Left lung (tissue), 4 donors: ENCODE measurements at regions not wholly inside any gene's neighbourhood (a gene's known extent, or its start where the extent isn't known, plus 50 kb on each side); places are given as distances from the start of the nearest gene placed in this dataset.
"Not testable (repeated sequence)": the region's sequence is repeated elsewhere in the genome, so short reads cannot be mapped to it uniquely, and the experiment has no call there.

ENCODE experiments used
- ATAC-seq: fragments of 200-7000 bp; cut with Tn5 transposase; one replicate; pipeline ENCODE4 v1.9.1; 2020; ENCODE audit warnings: moderate library complexity
- DNase-seq, 4 donors: peaks; one replicate each; pipeline ENCODE4 v3.0.0-alpha.2; 2013 to 2020
- H3K27ac ChIP-seq, 2 donors: fragments of 200-600 bp; sonication (generic) in 1 of 2; one replicate each; pipeline versions ENCODE4 v1.5.0 to v1.8.0; 2020 to 2021
- H3K27me3 ChIP-seq, 2 donors: fragments of 200-600 bp; sonication (generic) in 1 of 2; one replicate each; pipeline versions ENCODE4 v1.5.0 to v1.8.0; 2020 to 2021
- H3K36me3 ChIP-seq, 2 donors: fragments of 200-600 bp; sonication (generic) in 1 of 2; one replicate each; pipeline versions ENCODE4 v1.5.0 to v1.8.0; 2020 to 2021
- H3K4me1 ChIP-seq, 2 donors: fragments of 200-600 bp; one replicate each; pipeline ENCODE4 v1.8.0; 2021
- H3K4me3 ChIP-seq, 2 donors: fragments of 200-600 bp; sonication (generic) in 1 of 2; one replicate each; pipeline versions ENCODE4 v1.5.0 to v1.8.0; 2020 to 2021; ENCODE audit warnings: mild to moderate bottlenecking in 1 of 2
- H3K9me3 ChIP-seq, 2 donors: fragments of 200-600 bp; sonication (generic) in 1 of 2; one replicate each; pipeline versions ENCODE4 v1.5.0 to v1.8.0; 2020 to 2021
- intact Hi-C, 2 donors: fragments of 100-400 bp; cut with DNase I; formaldehyde crosslinking; loops; one replicate each; pipeline versions ENCODE4 v1.11.2 to v1.14.2; 2022
- TF ChIP-seq, protein P1 (sequence below), 2 donors: fragments of 200-600 bp; sonication (generic) in 1 of 2; IDR thresholded peaks; one replicate each; pipeline versions ENCODE4 v1.5.0 to v1.8.0; 2021; ENCODE audit warnings: antibody characterized with exemption in 2 of 2
- donor health status: DM: no; HTN: yes; CAD: no.
- donor health status: DM: no; HTN: no; CAD: no.

DNA sequence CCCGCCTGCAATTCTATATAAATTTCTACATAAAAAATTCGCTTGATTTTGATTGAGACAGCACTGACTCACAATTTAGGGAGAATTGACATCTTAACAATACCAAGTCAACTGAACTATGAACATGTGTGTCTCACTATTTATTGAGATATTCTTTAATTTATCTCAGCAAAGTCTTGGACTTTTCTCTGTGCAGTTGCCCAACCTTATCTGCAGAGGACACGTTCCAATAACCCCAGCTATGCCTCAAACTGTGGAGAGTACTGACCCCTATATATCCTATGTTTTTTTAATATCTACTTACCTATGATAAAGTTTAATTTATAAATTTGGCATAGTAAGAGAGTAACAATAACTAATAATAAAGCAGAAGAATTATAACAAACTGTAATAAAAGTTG, 69.4 kb upstream of the PIP4K2A start:
- ATAC-seq (no peak), DNase-seq (no peak)
- TF ChIP-seq, protein P1, sequence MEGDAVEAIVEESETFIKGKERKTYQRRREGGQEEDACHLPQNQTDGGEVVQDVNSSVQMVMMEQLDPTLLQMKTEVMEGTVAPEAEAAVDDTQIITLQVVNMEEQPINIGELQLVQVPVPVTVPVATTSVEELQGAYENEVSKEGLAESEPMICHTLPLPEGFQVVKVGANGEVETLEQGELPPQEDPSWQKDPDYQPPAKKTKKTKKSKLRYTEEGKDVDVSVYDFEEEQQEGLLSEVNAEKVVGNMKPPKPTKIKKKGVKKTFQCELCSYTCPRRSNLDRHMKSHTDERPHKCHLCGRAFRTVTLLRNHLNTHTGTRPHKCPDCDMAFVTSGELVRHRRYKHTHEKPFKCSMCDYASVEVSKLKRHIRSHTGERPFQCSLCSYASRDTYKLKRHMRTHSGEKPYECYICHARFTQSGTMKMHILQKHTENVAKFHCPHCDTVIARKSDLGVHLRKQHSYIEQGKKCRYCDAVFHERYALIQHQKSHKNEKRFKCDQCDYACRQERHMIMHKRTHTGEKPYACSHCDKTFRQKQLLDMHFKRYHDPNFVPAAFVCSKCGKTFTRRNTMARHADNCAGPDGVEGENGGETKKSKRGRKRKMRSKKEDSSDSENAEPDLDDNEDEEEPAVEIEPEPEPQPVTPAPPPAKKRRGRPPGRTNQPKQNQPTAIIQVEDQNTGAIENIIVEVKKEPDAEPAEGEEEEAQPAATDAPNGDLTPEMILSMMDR (IDR thresholded peaks at IDR 0.05): no peak
- H3K4me1 ChIP-seq: no peaks in the 10 kb centered on the region
- H3K4me3 ChIP-seq: no peak overlapping the region
- intact Hi-C loops: no loop called here
- H3K27ac ChIP-seq: no peak overlapping the region
- H3K36me3 ChIP-seq: no peaks in the 10 kb centered on the region
- H3K27me3 ChIP-seq: peaks cover 0 to 3% of the 10 kb centered on the region in 2 donors
- H3K9me3 ChIP-seq: no peaks in the 10 kb centered on the region

DNA sequence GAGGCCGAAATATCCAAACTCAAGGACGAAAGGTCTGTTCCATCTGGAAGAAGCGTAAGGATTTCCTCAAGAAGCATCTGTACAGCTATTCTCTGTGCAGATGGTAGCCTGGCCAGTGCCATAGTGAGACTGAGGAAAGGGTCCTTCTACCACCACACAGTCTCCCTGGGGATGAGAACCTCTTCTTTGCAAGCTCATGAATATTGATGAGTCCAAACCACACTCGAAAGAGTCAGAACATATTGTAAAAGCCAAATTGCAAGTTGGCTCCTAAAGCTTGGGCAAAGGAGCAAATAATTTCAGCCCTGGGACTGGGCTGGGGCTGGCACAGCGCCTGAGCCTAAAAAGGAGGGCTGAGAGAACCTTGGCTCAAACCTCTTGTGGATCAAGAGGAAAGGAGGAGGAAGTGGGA, 66.1 kb upstream of the PIP4K2A start:
- DNase-seq: no peak
- intact Hi-C loops: no loop called here
- Histone ChIP-seq H3K27me3 (peaks cover 0 to 3% of the 10 kb centered on the region in 2 donors), H3K4me1 (no peaks in the 10 kb centered on the region), H3K9me3 (peaks cover 0 to 4% of the 10 kb centered on the region in 2 donors), H3K36me3 (no peaks in the 10 kb centered on the region), H3K27ac (no peak overlapping the region), H3K4me3 (no peak overlapping the region)
- ATAC-seq: no peak
- TF ChIP-seq, protein P1 (IDR thresholded peaks at IDR 0.05): no peak

DNA sequence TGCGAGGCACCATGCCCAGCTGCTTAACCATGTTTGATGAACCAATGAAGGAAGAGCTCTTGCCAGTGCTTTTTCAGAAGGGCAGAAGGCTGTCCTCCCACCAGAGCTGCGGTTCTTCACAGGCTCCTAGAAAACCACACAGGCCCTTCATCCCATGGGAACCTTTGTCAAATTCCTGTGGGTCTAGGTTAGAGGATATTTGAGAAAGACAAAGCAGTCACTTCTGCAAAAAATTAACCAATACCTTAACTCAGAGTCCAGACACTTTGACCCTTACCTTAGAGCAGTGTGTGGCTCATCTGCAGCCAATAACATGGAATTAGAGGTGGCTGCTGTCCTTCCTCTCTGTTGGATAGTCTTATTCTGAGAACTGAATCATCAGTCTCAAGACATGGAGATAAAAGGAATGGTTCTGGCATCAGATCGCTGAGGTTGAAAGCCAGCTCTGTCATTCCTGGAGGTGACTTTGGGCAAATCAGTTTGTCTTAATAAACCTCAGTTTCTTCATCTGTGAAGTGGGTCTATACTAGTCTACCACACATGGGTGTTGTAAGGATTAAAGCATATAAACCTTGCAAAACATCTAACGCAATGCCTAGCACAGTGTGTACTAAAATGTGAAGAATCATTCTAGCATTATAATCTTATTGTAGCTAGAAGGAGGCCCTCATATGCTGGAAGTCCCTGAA, 65.1 kb upstream of the PIP4K2A start:
- ATAC-seq (no peak), DNase-seq (no peak)
- Histone ChIP-seq H3K27ac (no peak overlapping the region), H3K27me3 (peaks cover 0 to 3% of the 10 kb centered on the region in 2 donors), H3K9me3 (peaks cover 0 to 4% of the 10 kb centered on the region in 2 donors), H3K4me1 (no peaks in the 10 kb centered on the region), H3K36me3 (no peaks in the 10 kb centered on the region), H3K4me3 (no peak overlapping the region)
- intact Hi-C loops: no loop called here
- TF ChIP-seq, protein P1 (IDR thresholded peaks at IDR 0.05): no peak

DNA sequence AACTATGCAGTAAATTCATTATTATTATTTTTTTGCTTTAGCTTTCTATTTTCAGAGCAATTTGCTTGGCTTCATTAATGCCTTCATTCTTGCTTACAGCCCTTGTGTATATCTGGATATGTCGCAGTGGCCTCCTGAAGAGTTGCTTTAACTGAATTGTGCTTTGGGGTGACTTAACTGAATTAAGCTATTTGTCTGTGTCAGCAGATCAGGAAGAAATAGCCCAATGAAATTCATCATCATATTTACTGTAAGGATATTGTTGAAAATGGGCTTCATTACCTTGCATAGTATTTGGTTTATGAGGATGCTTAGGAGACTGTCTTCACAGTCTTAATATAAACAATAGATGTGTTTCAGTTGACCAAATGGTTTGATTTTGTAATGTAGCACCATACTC, 59.7 kb upstream of the PIP4K2A start:
- Histone ChIP-seq H3K4me1 (no peaks in the 10 kb centered on the region), H3K27me3 (no peaks in the 10 kb centered on the region), H3K36me3 (no peaks in the 10 kb centered on the region), H3K4me3 (no peak overlapping the region), H3K9me3 (peaks cover 0 to 9% of the 10 kb centered on the region in 2 donors), H3K27ac (no peak overlapping the region)
- TF ChIP-seq, protein P1 (IDR thresholded peaks at IDR 0.05): no peak
- ATAC-seq (no peak), DNase-seq (no peak)
- intact Hi-C loops: no loop called here

DNA sequence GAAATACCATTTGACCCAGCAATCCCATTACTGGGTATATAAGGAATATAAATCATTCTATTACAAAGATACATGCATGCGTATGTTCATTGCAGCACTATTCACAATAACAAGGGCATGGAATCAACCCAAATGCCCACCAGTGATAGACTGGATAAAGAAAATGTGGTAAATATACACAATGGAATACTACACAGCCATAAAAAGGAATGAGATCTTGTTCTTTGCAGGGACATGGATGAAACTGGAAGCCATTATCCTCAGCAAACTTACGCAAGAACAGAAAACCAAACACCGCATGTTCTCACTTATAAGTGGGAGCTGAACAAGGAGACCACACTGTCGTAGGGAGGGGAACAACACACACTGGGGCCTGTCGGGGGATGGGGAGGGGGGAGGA, 57.3 kb upstream of the PIP4K2A start:
- H3K27me3 ChIP-seq, DNase-seq, H3K4me1 ChIP-seq, H3K4me3 ChIP-seq, ATAC-seq, H3K9me3 ChIP-seq, H3K27ac ChIP-seq, intact Hi-C loops, H3K36me3 ChIP-seq: not testable (repeated sequence)

DNA sequence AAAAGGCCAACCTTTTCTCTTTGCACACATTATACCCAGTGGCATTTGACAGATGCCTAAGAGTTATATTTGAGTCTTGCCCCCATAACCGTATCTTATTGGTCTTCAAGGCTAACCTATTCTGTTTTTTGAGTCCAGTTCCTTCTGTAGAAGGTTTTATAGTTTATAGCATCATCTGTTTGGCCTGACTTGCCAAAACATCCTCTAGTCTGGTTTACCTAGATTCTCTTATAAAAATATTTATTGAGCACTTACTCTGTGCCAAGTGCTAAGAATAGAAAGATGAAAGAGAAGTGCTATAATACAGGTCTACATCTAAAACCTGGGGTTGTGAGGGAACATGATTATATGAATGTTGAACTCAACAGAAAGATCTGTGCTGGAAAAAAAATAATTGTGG, 55.9 kb upstream of the PIP4K2A start:
- Histone ChIP-seq H3K4me1 (peaks cover 0 to 14% of the 10 kb centered on the region in 2 donors), H3K36me3 (no peaks in the 10 kb centered on the region), H3K27me3 (no peaks in the 10 kb centered on the region), H3K4me3 (no peak overlapping the region), H3K9me3 (peaks cover 0 to 5% of the 10 kb centered on the region in 2 donors), H3K27ac (no peak overlapping the region)
- ATAC-seq (no peak), DNase-seq (no peak)
- intact Hi-C loops: no loop called here
- TF ChIP-seq, protein P1 (IDR thresholded peaks at IDR 0.05): no peak
